GM19025 (cell line): ENCODE measurements at regions not wholly inside any gene's neighbourhood (a gene's known extent, or its start where the extent isn't known, plus 50 kb on each side); places are given as distances from the start of the nearest gene placed in this dataset.

Experiments used
- ATAC-seq: cut with Tn5 transposase; IDR thresholded peaks from one replicate; pipeline ENCODE4 v1.9.1; 2021; ENCODE audit warnings: mild to moderate bottlenecking, low read depth, moderate library complexity; ENCODE audit not compliant: unreplicated experiment

DNA sequence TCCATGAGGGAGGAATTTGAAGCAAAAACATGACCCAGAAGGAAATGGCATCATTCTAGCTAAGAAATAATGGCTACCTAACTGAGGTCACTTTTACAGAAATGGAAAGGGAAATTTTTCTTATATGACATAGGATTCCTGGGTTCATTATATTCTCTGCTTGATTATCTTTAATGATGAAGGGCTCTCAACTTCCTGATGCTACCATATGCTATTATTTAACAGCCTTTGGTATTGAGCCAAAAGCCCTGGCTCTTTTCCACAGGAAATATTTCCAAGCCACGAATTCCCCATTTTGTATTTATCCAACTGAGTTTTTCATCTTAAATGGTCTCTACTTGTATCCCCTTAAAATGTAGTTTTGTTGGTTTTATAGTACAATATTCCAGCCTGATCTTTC is 63.2 kb upstream of the NPAS2 start:
- no peak for ATAC-seq

DNA sequence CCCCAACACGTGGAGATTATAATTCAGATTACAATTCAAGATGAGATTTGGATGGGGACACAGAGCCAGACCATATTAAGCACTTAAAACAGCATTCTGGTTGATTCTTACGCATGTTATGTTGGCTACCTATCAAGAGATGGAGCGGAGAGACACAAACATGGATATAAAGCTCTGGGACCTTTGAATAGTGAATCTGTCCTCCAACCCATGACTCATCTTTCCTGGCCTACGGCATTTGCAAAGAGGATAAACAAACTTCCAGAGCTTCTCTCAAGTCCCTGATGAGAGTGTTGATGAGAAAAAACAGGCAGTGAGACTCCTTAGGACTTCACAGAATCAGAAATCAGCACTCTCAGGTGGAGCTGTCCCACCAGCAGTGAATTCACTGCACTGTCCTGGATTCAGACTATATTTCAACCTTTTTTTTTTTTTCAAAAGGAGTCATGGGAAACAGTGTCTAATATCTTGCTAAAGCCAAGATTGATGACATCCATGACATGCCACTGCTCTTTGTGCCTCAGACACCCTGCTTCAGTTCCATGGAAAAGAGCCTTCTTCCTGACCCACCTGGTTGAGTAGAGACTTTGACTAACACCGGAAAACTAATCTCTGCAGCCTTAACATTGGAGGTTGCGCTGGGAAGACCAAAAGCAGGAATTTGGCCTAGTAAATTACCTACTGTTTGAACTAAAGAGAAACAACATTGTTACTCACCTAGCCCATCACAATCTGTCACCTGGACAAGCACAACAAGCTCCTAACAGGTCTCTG is 62.1 kb upstream of the NPAS2 start:
- no peak for ATAC-seq

DNA sequence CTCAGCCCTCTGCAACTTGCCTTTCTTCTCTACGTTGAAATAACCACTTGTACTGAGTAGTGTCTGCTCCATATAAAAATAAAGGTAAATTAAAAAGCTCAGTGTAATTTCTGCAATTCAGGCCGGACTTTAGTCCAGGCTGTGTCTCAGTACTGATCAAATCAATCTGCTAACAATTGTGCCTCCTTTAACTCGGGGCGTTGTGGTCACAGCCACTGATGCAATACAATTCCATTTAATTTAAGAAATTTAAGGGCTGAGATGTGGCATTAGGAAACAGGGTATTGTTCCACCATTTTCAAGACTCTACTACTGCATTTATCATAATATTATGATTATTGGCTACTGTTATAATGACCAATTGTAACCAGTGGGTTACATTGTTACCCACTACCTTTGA is 60.0 kb upstream of the NPAS2 start:
- ATAC-seq, result no peak

DNA sequence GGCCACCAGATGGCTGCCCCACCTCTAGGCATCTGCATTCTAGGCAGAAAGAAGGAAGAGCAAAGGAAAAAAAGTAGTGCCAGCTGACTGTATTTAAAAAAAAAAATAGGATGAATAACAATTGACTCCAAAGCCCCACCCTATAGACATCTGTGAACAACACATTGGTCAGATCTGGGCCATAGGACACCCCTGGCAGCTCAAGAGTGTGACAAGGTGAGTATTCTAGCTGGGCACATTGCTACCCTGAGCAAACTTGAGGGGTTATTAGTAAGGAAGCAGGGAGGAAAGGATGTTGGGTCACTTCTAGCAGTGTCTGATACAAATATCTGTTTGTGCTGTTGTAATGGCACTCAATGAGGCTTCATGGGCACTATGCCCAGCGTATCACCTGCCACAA is 58.6 kb upstream of the NPAS2 start:
- ATAC-seq, result no peak

DNA sequence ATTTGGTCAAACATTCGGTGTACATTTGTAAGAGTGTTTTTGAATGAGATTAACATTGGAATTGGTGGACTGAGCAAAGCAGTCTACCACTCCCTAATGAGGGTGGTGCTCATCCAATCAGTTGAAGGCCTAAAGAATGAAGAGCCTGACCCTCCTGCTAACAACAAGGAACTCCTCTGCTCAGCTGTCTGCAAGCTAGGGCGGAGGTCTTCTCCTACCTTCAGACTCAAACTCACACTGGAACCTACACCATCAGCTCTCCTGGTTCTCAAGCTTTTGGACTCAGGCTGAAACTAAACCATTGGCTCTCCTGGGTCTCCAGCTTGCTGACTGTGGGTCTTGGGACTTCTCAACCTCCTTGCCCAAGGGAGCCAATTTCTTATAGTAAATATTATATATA is 55.5 kb upstream of the NPAS2 start:
- no peak for ATAC-seq

DNA sequence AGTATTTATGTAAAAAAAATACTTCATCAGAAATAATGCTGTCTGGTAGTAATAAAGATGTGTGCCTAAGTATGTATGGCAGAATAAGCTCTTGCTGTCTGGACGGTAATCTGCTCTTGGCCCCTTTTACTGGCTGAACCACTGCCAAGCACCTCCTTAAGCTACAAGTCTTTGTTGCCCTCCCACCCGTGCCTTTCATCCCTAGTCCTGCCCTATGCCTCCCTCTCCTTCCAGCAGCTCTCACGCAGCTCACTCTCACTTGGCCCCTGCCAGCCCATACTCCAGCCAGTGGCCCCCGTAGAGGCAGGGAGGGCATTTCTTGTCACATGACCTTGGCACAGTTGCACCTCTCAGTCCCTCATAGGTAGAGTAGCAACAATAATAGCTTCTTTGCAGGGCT is 54.5 kb upstream of the NPAS2 start:
- ATAC-seq, result no peak

DNA sequence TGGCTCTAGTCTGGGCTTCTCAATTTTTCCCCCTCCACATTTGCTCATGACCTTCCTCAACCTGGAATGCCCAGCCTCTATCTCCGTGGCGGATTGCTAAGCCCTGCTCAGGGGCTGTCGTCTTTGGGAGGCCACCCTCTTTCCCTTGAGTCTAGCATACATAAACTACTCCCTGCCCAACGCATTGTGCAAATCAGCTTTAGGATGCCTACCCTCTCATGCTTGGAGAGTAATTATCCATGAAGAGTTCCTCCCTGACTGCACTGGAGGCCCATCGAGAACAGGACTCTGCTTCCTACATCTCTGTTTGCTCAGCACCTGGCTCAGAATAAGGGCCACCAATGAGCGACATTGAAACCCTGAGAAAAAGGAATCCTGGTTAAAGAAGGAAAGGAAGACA is 53.7 kb upstream of the NPAS2 start:
- no peak for ATAC-seq

DNA sequence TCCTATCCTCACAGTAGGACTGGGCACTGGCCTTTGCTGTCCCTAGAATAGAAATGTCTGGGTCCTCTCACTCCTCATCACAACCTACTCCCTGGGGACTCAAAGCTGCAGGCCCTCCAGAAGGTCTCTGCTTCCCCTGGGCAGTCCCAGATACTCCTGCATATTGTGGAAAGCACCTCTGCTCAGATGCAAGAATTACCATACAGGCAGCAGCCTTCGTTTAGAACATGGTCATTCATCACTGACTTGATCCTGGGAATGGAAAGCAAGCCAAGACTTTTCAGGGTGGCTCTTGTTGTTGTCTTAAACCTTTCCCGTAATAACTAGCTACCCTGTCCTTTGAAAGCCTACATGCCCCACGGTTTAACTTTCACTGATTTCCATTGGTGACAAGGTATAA is 53.1 kb upstream of the NPAS2 start:
- ATAC-seq, result no peak

DNA sequence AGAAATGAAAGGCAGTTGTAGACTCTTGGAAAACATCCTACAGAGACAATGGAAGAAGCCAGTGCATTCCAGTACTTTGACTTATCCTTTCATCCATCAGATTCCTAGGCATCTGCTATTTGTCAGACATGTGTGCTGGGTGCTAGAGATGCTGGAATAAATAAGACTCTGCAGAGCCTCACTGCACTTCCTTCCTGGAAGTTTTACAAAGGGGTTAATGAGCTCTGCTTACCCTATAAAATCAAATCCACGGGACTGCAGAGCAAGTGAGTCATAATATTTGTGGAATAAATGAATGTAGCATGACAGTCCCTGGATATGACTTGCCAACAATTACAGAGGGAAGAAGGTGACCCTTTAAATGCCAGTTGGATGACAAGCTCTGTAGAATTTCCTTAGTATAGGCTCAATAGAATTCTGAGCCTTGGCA is 52.7 kb upstream of the NPAS2 start:
- ATAC-seq, result no peak

DNA sequence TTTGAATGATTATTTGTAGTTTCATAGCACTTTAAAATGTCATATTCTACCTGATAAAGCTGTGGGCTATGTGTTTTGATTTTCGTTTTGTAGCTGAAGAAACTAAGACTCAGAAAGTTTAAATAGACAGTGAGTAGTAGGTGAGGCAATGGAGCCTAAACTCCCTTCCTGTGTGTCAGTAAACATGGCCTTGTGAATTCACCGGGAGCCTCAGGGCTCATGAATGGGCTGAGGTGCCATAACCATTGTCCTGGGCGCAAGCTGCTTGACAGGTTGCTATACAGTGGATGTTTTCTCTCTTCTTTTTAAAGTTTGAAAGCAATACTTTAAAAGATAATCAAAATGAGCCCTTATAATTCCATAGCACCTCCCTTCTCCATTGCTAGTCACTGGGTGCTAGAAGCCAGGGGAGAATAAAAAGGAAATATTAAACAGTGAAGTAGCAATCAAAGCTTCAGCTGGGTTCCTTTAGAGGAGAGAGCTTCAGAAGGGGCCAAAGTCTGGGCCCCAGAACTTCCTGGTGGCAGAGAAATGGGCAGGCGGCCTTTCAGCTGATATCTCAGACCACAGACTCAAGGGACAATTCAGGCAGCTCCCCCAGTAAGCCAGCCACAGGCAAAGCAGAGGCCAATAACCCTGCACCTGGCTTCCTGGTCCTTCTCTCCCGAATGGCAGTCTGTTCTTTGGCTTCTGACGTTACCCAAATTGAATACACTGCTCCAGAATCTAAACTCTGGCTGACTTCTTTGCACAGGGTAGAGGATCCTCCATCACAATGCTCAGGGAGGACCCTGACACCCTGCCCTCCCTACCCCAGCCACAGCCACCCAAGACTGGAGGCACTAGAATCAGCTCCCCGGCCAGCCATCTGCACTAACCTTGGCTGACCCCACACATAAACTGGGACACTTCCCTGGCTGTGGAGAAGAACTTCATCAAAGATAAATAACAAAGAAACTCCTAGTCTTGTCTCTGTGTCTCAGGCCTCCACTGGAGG is 51.8 kb upstream of the NPAS2 start:
- no peak for ATAC-seq
